ENCODE measurements at regions not wholly inside any gene's neighbourhood (a gene's known extent, or its start where the extent isn't known, plus 50 kb on each side); places are given as distances from the start of the nearest gene placed in this dataset.

DNA sequence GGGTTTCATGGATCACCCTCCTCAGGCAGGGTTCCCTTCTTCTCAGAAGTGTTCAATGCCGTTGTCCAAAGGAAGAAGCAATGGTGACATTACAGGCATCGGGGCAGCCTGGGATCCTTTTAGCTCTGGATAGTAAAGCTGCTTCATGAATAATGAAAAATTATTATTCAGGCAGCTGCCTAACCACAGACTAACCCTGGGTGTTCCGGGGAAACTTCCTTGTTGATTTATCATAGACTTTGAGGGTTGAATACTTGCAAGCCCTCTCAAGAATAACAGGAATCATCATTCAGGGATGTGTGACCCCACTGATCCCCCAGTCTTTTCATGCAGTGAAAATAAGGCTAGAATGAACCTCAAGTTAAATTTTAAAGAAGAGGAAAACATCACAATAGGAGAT, 419.4 kb downstream of the MEIS1 start:
- TF ChIP-seq CTCF (IDR thresholded peaks at IDR 0.05; ENCODE audit: insufficient read depth, low read length), result no peak
- H3K4me3 ChIP-seq (ENCODE audit: low read depth, low read length), result no peak overlapping the region
- DNase-seq (ENCODE audit: low read depth), result no peak

- no peak for TF ChIP-seq CTCF (IDR thresholded peaks at IDR 0.05; ENCODE audit: insufficient read depth, low read length)
- H3K4me3 ChIP-seq (ENCODE audit: low read depth, low read length), result peak overlapping the region; percentile 9
Measured at GRCh38 chr2:66862885-66863650, 428.1 kb downstream of the MEIS1 start.

DNA sequence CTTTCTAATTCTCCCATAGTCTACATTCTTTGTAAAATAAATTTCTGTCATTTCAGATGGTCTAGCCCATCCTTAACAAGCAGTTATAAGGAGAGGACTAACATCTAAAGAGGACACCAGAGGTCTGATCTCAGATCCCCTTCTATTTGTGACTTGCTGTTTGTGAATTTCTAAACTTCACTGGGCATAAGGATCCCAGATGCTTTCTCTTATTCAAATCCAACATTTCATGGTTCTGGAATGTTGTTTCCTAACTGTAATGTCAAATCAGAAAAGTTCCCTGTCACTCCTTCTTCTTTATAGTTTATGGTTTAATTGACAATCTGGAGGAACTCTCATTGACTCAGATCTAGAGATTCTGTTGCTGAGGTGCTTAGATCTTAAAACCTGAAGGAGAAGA, 430.2 kb downstream of the MEIS1 start:
- no peak for TF ChIP-seq CTCF (IDR thresholded peaks at IDR 0.05; ENCODE audit: insufficient read depth, low read length)
- no peak overlapping the region for H3K4me3 ChIP-seq (ENCODE audit: low read depth, low read length)
- no peak for DNase-seq (ENCODE audit: low read depth)

More at GRCh38 chr2:66862885-66863650, 428.1 kb downstream of the MEIS1 start:
- peak; percentile 85 for DNase-seq (ENCODE audit: low read depth)

GRCh38 chr2:66866331-66867062, 431.6 kb downstream of the MEIS1 start:
- no peak for TF ChIP-seq CTCF (IDR thresholded peaks at IDR 0.05; ENCODE audit: insufficient read depth, low read length)
- DNase-seq (ENCODE audit: low read depth), result no peak
- no peak overlapping the region for H3K4me3 ChIP-seq (ENCODE audit: low read depth, low read length)

DNA sequence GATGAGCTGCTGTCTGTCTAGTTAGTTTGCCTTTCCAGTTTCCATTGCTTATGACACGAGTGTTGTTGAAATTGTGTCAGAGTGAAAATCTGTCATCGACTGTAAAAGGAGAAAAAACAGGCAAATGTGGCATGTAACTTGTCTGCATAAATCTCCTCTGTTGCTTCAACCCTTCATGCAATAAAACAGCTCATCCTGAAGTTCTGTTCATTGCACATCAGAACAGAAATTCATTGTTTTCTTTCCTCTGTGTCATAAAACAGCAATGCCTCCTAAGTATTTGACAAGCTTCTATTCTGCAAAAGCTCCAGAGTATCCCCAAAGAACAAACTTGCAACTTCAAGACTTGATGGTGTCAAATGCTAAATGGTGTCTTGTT, 432.1 kb downstream of the MEIS1 start:
- no peak overlapping the region for H3K4me3 ChIP-seq (ENCODE audit: low read depth, low read length)
- no peak for TF ChIP-seq CTCF (IDR thresholded peaks at IDR 0.05; ENCODE audit: insufficient read depth, low read length)
- DNase-seq (ENCODE audit: low read depth), result no peak

- peak; percentile 86 for DNase-seq (ENCODE audit: low read depth)
Measured at GRCh38 chr2:66869076-66869475, 434.2 kb downstream of the MEIS1 start.

More at GRCh38 chr2:66869076-66869475, 434.2 kb downstream of the MEIS1 start:
- H3K4me3 ChIP-seq (ENCODE audit: low read depth, low read length), result no peak overlapping the region
- no peak for TF ChIP-seq CTCF (IDR thresholded peaks at IDR 0.05; ENCODE audit: insufficient read depth, low read length)
